IgD-negative memory B cell (primary cell): ENCODE measurements at regions not wholly inside any gene's neighbourhood (a gene's known extent, or its start where the extent isn't known, plus 50 kb on each side); places are given as distances from the start of the nearest gene placed in this dataset.

Experiments
- H3K27ac Mint-ChIP-seq, 3 donors: one replicate each; pipeline ENCODE4 v1.8.0; 2020 to 2022; ENCODE audit warnings: mild to moderate bottlenecking in 3 of 3, mixed read lengths in 3 of 3, moderate library complexity in 1 of 3
- H3K27me3 Mint-ChIP-seq: one replicate; pipeline ENCODE4 v1.8.0; 2021; ENCODE audit warnings: mixed read lengths
- H3K36me3 Mint-ChIP-seq: one replicate; pipeline ENCODE4 v1.8.0; 2020; ENCODE audit warnings: mild to moderate bottlenecking, mixed read lengths
- H3K4me1 Mint-ChIP-seq, 3 donors: one replicate each; pipeline ENCODE4 v1.8.0; 2020 to 2022; ENCODE audit warnings: mixed read lengths in 3 of 3, mild to moderate bottlenecking in 1 of 3
- H3K4me3 Mint-ChIP-seq, 4 donors: one replicate each; pipeline ENCODE4 v1.8.0; 2020 to 2022; ENCODE audit warnings: mild to moderate bottlenecking in 4 of 4, mixed read lengths in 4 of 4, moderate library complexity in 3 of 4
- H3K9me3 Mint-ChIP-seq, 3 donors: one replicate each; pipeline ENCODE4 v1.8.0; 2020 to 2021; ENCODE audit warnings: mixed read lengths in 3 of 3, mild to moderate bottlenecking in 1 of 3

- Mint-ChIP-seq H3K9me3 (peaks cover 0 to 17% (median 12%) of the 10 kb centered on the region in 3 donors), H3K27me3 (no peaks in the 10 kb centered on the region), H3K4me3 (no peak overlapping the region), H3K4me1 (no peaks in the 10 kb centered on the region), H3K27ac (no peak overlapping the region), H3K36me3 (no peaks in the 10 kb centered on the region)
Measured at GRCh38 chr7:52925332-52925731, 110.1 kb upstream of the POM121L12 start.

- no peaks in the 10 kb centered on the region for H3K4me1 Mint-ChIP-seq
- no peaks in the 10 kb centered on the region for H3K36me3 Mint-ChIP-seq
- H3K27me3 Mint-ChIP-seq = no peaks in the 10 kb centered on the region
- peaks cover 0 to 12% (median 8%) of the 10 kb centered on the region in 3 donors for H3K9me3 Mint-ChIP-seq
- no peak overlapping the region for H3K27ac Mint-ChIP-seq
- H3K4me3 Mint-ChIP-seq = no peak overlapping the region
Measured at GRCh38 chr7:52920977-52921376, 114.5 kb upstream of the POM121L12 start.

GRCh38 chr7:52917982-52918578 lies 117.4 kb upstream of the POM121L12 start:
- Mint-ChIP-seq H3K4me1 (no peaks in the 10 kb centered on the region), H3K27ac (no peak overlapping the region)

GRCh38 chr7:52911795-52912194 lies 123.6 kb upstream of the POM121L12 start:
- no peaks in the 10 kb centered on the region for H3K27me3 Mint-ChIP-seq
- peaks cover 7 to 10% (median 8%) of the 10 kb centered on the region in 3 donors for H3K9me3 Mint-ChIP-seq
- no peaks in the 10 kb centered on the region for H3K36me3 Mint-ChIP-seq
- no peaks in the 10 kb centered on the region for H3K4me1 Mint-ChIP-seq
- no peak overlapping the region for H3K4me3 Mint-ChIP-seq
- H3K27ac Mint-ChIP-seq = peak overlapping the region in 1 of 3 donors; percentile 50

More at GRCh38 chr7:52917982-52918578, 117.4 kb upstream of the POM121L12 start:
- Mint-ChIP-seq H3K4me3 (no peak overlapping the region), H3K36me3 (no peaks in the 10 kb centered on the region), H3K27me3 (no peaks in the 10 kb centered on the region), H3K9me3 (peaks cover 0 to 17% (median 8%) of the 10 kb centered on the region in 3 donors)

- H3K27ac Mint-ChIP-seq = no peak overlapping the region
- peaks cover 7 to 10% (median 8%) of the 10 kb centered on the region in 3 donors for H3K9me3 Mint-ChIP-seq
- no peak overlapping the region for H3K4me3 Mint-ChIP-seq
- H3K4me1 Mint-ChIP-seq = no peaks in the 10 kb centered on the region
- no peaks in the 10 kb centered on the region for H3K36me3 Mint-ChIP-seq
- H3K27me3 Mint-ChIP-seq = no peaks in the 10 kb centered on the region
Measured at GRCh38 chr7:52911326-52911725, 124.1 kb upstream of the POM121L12 start.

- Mint-ChIP-seq H3K27ac (no peak overlapping the region), H3K27me3 (no peaks in the 10 kb centered on the region), H3K4me1 (no peaks in the 10 kb centered on the region), H3K4me3 (no peak overlapping the region), H3K36me3 (no peaks in the 10 kb centered on the region), H3K9me3 (peaks cover 7 to 10% (median 8%) of the 10 kb centered on the region in 3 donors)
Measured at GRCh38 chr7:52909935-52910334, 125.5 kb upstream of the POM121L12 start.

- H3K4me1 Mint-ChIP-seq = no peaks in the 10 kb centered on the region
- H3K36me3 Mint-ChIP-seq = no peaks in the 10 kb centered on the region
- H3K27me3 Mint-ChIP-seq = no peaks in the 10 kb centered on the region
- H3K27ac Mint-ChIP-seq = no peak overlapping the region
- H3K4me3 Mint-ChIP-seq = no peak overlapping the region
- H3K9me3 Mint-ChIP-seq = peaks cover 7 to 9% (median 8%) of the 10 kb centered on the region in 3 donors
Measured at GRCh38 chr7:52909131-52909530, 126.3 kb upstream of the POM121L12 start.

- H3K27ac Mint-ChIP-seq = no peak overlapping the region
- H3K36me3 Mint-ChIP-seq = no peaks in the 10 kb centered on the region
- peaks cover 0 to 15% (median 7%) of the 10 kb centered on the region in 3 donors for H3K9me3 Mint-ChIP-seq
- no peaks in the 10 kb centered on the region for H3K27me3 Mint-ChIP-seq
- no peak overlapping the region for H3K4me3 Mint-ChIP-seq
- H3K4me1 Mint-ChIP-seq = no peaks in the 10 kb centered on the region
Measured at GRCh38 chr7:52897713-52898112, 137.7 kb upstream of the POM121L12 start.

- H3K36me3 Mint-ChIP-seq = no peaks in the 10 kb centered on the region
Measured at GRCh38 chr7:52897288-52897687, 138.1 kb upstream of the POM121L12 start.

GRCh38 chr7:52877240-52877639 lies 158.2 kb upstream of the POM121L12 start:
- H3K4me3 Mint-ChIP-seq = no peak overlapping the region
- H3K27me3 Mint-ChIP-seq = no peaks in the 10 kb centered on the region
- no peaks in the 10 kb centered on the region for H3K4me1 Mint-ChIP-seq
- H3K9me3 Mint-ChIP-seq = peaks cover 2 to 9% (median 2%) of the 10 kb centered on the region in 3 donors
- no peaks in the 10 kb centered on the region for H3K36me3 Mint-ChIP-seq
- H3K27ac Mint-ChIP-seq = no peak overlapping the region

More at GRCh38 chr7:52897288-52897687, 138.1 kb upstream of the POM121L12 start:
- peaks cover 0 to 15% (median 7%) of the 10 kb centered on the region in 3 donors for H3K9me3 Mint-ChIP-seq
- H3K27me3 Mint-ChIP-seq = no peaks in the 10 kb centered on the region
- no peak overlapping the region for H3K27ac Mint-ChIP-seq
- no peak overlapping the region for H3K4me3 Mint-ChIP-seq
- H3K4me1 Mint-ChIP-seq = no peaks in the 10 kb centered on the region

- Mint-ChIP-seq H3K4me1 (no peaks in the 10 kb centered on the region), H3K27ac (no peak overlapping the region), H3K36me3 (no peaks in the 10 kb centered on the region), H3K27me3 (no peaks in the 10 kb centered on the region), H3K9me3 (peaks cover 2 to 9% (median 4%) of the 10 kb centered on the region in 3 donors), H3K4me3 (no peak overlapping the region)
Measured at GRCh38 chr7:52876402-52876801, 159.0 kb upstream of the POM121L12 start.

GRCh38 chr7:52863652-52864051 lies 171.8 kb upstream of the POM121L12 start:
- H3K4me1 Mint-ChIP-seq = no peaks in the 10 kb centered on the region
- H3K4me3 Mint-ChIP-seq = no peak overlapping the region
- H3K27ac Mint-ChIP-seq = no peak overlapping the region
- no peaks in the 10 kb centered on the region for H3K36me3 Mint-ChIP-seq
- no peaks in the 10 kb centered on the region for H3K27me3 Mint-ChIP-seq
- peaks cover 3 to 18% (median 13%) of the 10 kb centered on the region in 3 donors for H3K9me3 Mint-ChIP-seq

GRCh38 chr7:52862321-52862720 lies 173.1 kb upstream of the POM121L12 start:
- Mint-ChIP-seq H3K27ac (no peak overlapping the region), H3K36me3 (no peaks in the 10 kb centered on the region), H3K27me3 (no peaks in the 10 kb centered on the region), H3K4me1 (no peaks in the 10 kb centered on the region), H3K9me3 (peaks cover 3 to 13% (median 13%) of the 10 kb centered on the region in 3 donors), H3K4me3 (peak overlapping the region in 1 of 4 donors; percentile 38)

GRCh38 chr7:52857367-52857766 lies 178.1 kb upstream of the POM121L12 start:
- no peaks in the 10 kb centered on the region for H3K4me1 Mint-ChIP-seq
- H3K9me3 Mint-ChIP-seq = peaks cover 0 to 3% (median 2%) of the 10 kb centered on the region in 3 donors
- H3K27ac Mint-ChIP-seq = no peak overlapping the region
- H3K4me3 Mint-ChIP-seq = no peak overlapping the region
- H3K36me3 Mint-ChIP-seq = no peaks in the 10 kb centered on the region
- no peaks in the 10 kb centered on the region for H3K27me3 Mint-ChIP-seq

- H3K27me3 Mint-ChIP-seq = no peaks in the 10 kb centered on the region
- H3K4me1 Mint-ChIP-seq = no peaks in the 10 kb centered on the region
- H3K4me3 Mint-ChIP-seq = no peak overlapping the region
- H3K27ac Mint-ChIP-seq = no peak overlapping the region
- peaks cover 0 to 3% (median 1%) of the 10 kb centered on the region in 3 donors for H3K9me3 Mint-ChIP-seq
- no peaks in the 10 kb centered on the region for H3K36me3 Mint-ChIP-seq
Measured at GRCh38 chr7:52854681-52855080, 180.8 kb upstream of the POM121L12 start.

- Mint-ChIP-seq H3K27ac (no peak overlapping the region), H3K27me3 (no peaks in the 10 kb centered on the region), H3K36me3 (no peaks in the 10 kb centered on the region), H3K4me1 (no peaks in the 10 kb centered on the region), H3K9me3 (peaks cover 0 to 3% (median 2%) of the 10 kb centered on the region in 3 donors), H3K4me3 (no peak overlapping the region)
Measured at GRCh38 chr7:52851547-52851946, 183.9 kb upstream of the POM121L12 start.
